CD4-positive, CD25-positive, alpha-beta regulatory T cell (primary cell): ENCODE measurements at regions not wholly inside any gene's neighbourhood (a gene's known extent, or its start where the extent isn't known, plus 50 kb on each side); places are given as distances from the start of the nearest gene placed in this dataset.
A peak's percentile ranks its signal among the peaks of the same experiment; 100 is the strongest.

Experiments used
- ATAC-seq, 2 donors: fragments of 150-1000 bp; cut with Tn5 transposase; one replicate each; pipeline ENCODE4 v1.10.0; 2021; ENCODE audit warnings: low read depth in 2 of 2, moderate number of reproducible peaks in 2 of 2, moderate library complexity in 1 of 2
- DNase-seq, 3 donors: peaks; one replicate each; pipeline versions ENCODE4 v3.0.0 to v3.0.0-alpha.2; 2012 to 2022; ENCODE audit warnings: mixed read lengths in 1 of 3
- H3K27ac ChIP-seq: one replicate; pipeline ENCODE4 v1.7.0; 2013; ENCODE audit warnings: mild to moderate bottlenecking, low read length; ENCODE audit not compliant: insufficient read depth, poor library complexity, severe bottlenecking
- H3K27me3 ChIP-seq: one replicate; pipeline ENCODE4 v1.7.0; 2013; ENCODE audit warnings: low read length; ENCODE audit not compliant: control insufficient read depth, insufficient read depth
- H3K36me3 ChIP-seq: one replicate; pipeline ENCODE4 v1.7.0; 2013; ENCODE audit warnings: mild to moderate bottlenecking, low read length, moderate library complexity; ENCODE audit not compliant: control insufficient read depth, insufficient read depth
- H3K4me1 ChIP-seq: 2 replicates; pipeline ENCODE4 v1.7.0; 2013; ENCODE audit warnings: mild to moderate bottlenecking, low read length; ENCODE audit not compliant: insufficient read depth, control insufficient read depth, poor library complexity, severe bottlenecking
- H3K4me3 ChIP-seq: one replicate; pipeline ENCODE4 v1.7.0; 2013; ENCODE audit warnings: low read depth, mild to moderate bottlenecking, low read length, moderate library complexity
- H3K9me3 ChIP-seq, 2 experiments: 1 replicate in 1 of 2; 2 replicates in 1 of 2; pipeline ENCODE4 v1.7.0; 2013; ENCODE audit warnings: low read length in 2 of 2, mild to moderate bottlenecking in 1 of 2, moderate library complexity in 1 of 2; ENCODE audit not compliant: control insufficient read depth in 2 of 2
- H3K27ac Mint-ChIP-seq, 3 donors: one replicate each; pipeline ENCODE4 v1.8.0; 2020 to 2022; ENCODE audit warnings: mild to moderate bottlenecking in 3 of 3, mixed read lengths in 3 of 3, moderate library complexity in 2 of 3
- H3K27me3 Mint-ChIP-seq: one replicate; pipeline ENCODE4 v1.8.0; 2022; ENCODE audit warnings: mild to moderate bottlenecking, mixed read lengths
- H3K36me3 Mint-ChIP-seq: one replicate; pipeline ENCODE4 v1.8.0; 2020; ENCODE audit warnings: mixed read lengths
- H3K4me1 Mint-ChIP-seq, 4 donors: one replicate each; pipeline ENCODE4 v1.8.0; 2020 to 2022; ENCODE audit warnings: mixed read lengths in 4 of 4, mild to moderate bottlenecking in 1 of 4
- H3K4me3 Mint-ChIP-seq, 4 donors: one replicate each; pipeline ENCODE4 v1.8.0; 2020 to 2022; ENCODE audit warnings: mild to moderate bottlenecking in 4 of 4, mixed read lengths in 4 of 4, moderate library complexity in 3 of 4
- H3K9me3 Mint-ChIP-seq, 7 donors: one replicate each; pipeline ENCODE4 v1.8.0; 2020 to 2022; ENCODE audit warnings: mixed read lengths in 7 of 7, mild to moderate bottlenecking in 3 of 7, moderate library complexity in 2 of 7

- H3K27me3 Mint-ChIP-seq: no peaks in the 10 kb centered on the region
- Histone ChIP-seq H3K27me3 (no peaks in the 10 kb centered on the region), H3K9me3 (no peaks in the 10 kb centered on the region), H3K4me1 (peaks cover 5% of the 10 kb centered on the region), H3K4me3 (peak overlapping the region; percentile 34), H3K36me3 (no peaks in the 10 kb centered on the region), H3K27ac (no peak overlapping the region)
- H3K9me3 Mint-ChIP-seq: no peaks in the 10 kb centered on the region
- peaks cover 8% of the 10 kb centered on the region for H3K36me3 Mint-ChIP-seq
- DNase-seq (no peak), ATAC-seq (no peak)
- peaks cover 0 to 11% (median 4%) of the 10 kb centered on the region in 4 donors for H3K4me1 Mint-ChIP-seq
- H3K27ac Mint-ChIP-seq: peak overlapping the region in 1 of 3 donors; percentile 76
- H3K4me3 Mint-ChIP-seq: peak overlapping the region in 1 of 4 donors; percentile 46
Measured at GRCh38 chr21:28738882-28739281, 253.8 kb downstream of the LTN1 start.

- ATAC-seq: no peak
- H3K27me3 Mint-ChIP-seq: no peaks in the 10 kb centered on the region
- Histone ChIP-seq H3K4me3 (no peak overlapping the region), H3K4me1 (peaks cover 5% of the 10 kb centered on the region), H3K9me3 (no peaks in the 10 kb centered on the region), H3K27me3 (no peaks in the 10 kb centered on the region), H3K27ac (no peak overlapping the region), H3K36me3 (no peaks in the 10 kb centered on the region)
- H3K36me3 Mint-ChIP-seq: peaks cover 8% of the 10 kb centered on the region
- H3K4me3 Mint-ChIP-seq: no peak overlapping the region
- peaks cover 0 to 11% (median 4%) of the 10 kb centered on the region in 4 donors for H3K4me1 Mint-ChIP-seq
- H3K9me3 Mint-ChIP-seq: no peaks in the 10 kb centered on the region
- H3K27ac Mint-ChIP-seq: peak overlapping the region in 1 of 3 donors; percentile 76
- DNase-seq: no peak
Measured at GRCh38 chr21:28738420-28738704, 254.3 kb downstream of the LTN1 start.

- no peaks in the 10 kb centered on the region for H3K9me3 Mint-ChIP-seq
- ATAC-seq: no peak
- DNase-seq: no peak
- peaks cover 8% of the 10 kb centered on the region for H3K36me3 Mint-ChIP-seq
- no peaks in the 10 kb centered on the region for H3K27me3 Mint-ChIP-seq
- H3K27ac ChIP-seq: no peak overlapping the region
- no peak overlapping the region for H3K4me3 ChIP-seq
- no peak overlapping the region for H3K4me3 Mint-ChIP-seq
- no peaks in the 10 kb centered on the region for H3K27me3 ChIP-seq
- H3K9me3 ChIP-seq: no peaks in the 10 kb centered on the region
- H3K36me3 ChIP-seq: no peaks in the 10 kb centered on the region
- peak overlapping the region in 1 of 3 donors; percentile 49 for H3K27ac Mint-ChIP-seq
- H3K4me1 ChIP-seq: peaks cover 5% of the 10 kb centered on the region
- H3K4me1 Mint-ChIP-seq: peaks cover 0 to 11% (median 4%) of the 10 kb centered on the region in 4 donors
Measured at GRCh38 chr21:28737674-28738419, 254.8 kb downstream of the LTN1 start.

- no peaks in the 10 kb centered on the region for H3K27me3 ChIP-seq
- no peaks in the 10 kb centered on the region for H3K9me3 Mint-ChIP-seq
- ATAC-seq: no peak
- H3K36me3 ChIP-seq: peaks cover 3% of the 10 kb centered on the region
- no peaks in the 10 kb centered on the region for H3K27me3 Mint-ChIP-seq
- H3K4me3 Mint-ChIP-seq: no peak overlapping the region
- no peak overlapping the region for H3K27ac Mint-ChIP-seq
- H3K4me1 Mint-ChIP-seq: peaks cover 0 to 7% (median 4%) of the 10 kb centered on the region in 4 donors
- H3K27ac ChIP-seq: no peak overlapping the region
- H3K4me1 ChIP-seq: peaks cover 5% of the 10 kb centered on the region
- H3K9me3 ChIP-seq: no peaks in the 10 kb centered on the region
- no peak overlapping the region for H3K4me3 ChIP-seq
- peaks cover 17% of the 10 kb centered on the region for H3K36me3 Mint-ChIP-seq
- DNase-seq: no peak
Measured at GRCh38 chr21:28734522-28735175, 258.0 kb downstream of the LTN1 start.

GRCh38 chr21:28731700-28732321 lies 260.9 kb downstream of the LTN1 start:
- Histone ChIP-seq H3K9me3 (no peaks in the 10 kb centered on the region), H3K27me3 (no peaks in the 10 kb centered on the region), H3K36me3 (peaks cover 3% of the 10 kb centered on the region), H3K4me3 (no peak overlapping the region), H3K27ac (no peak overlapping the region), H3K4me1 (no peaks in the 10 kb centered on the region)
- DNase-seq: no peak
- no peak for ATAC-seq
- Mint-ChIP-seq H3K27ac (no peak overlapping the region), H3K36me3 (peaks cover 18% of the 10 kb centered on the region), H3K4me1 (no peaks in the 10 kb centered on the region), H3K4me3 (no peak overlapping the region), H3K27me3 (no peaks in the 10 kb centered on the region), H3K9me3 (no peaks in the 10 kb centered on the region)

- Mint-ChIP-seq H3K27me3 (no peaks in the 10 kb centered on the region), H3K27ac (no peak overlapping the region), H3K4me1 (no peaks in the 10 kb centered on the region), H3K36me3 (peaks cover 14% of the 10 kb centered on the region), H3K4me3 (no peak overlapping the region), H3K9me3 (no peaks in the 10 kb centered on the region)
- DNase-seq: no peak
- Histone ChIP-seq H3K4me3 (no peak overlapping the region), H3K9me3 (no peaks in the 10 kb centered on the region), H3K4me1 (no peaks in the 10 kb centered on the region), H3K27ac (no peak overlapping the region), H3K27me3 (no peaks in the 10 kb centered on the region), H3K36me3 (peaks cover 3% of the 10 kb centered on the region)
- ATAC-seq: no peak
Measured at GRCh38 chr21:28729887-28730286, 262.8 kb downstream of the LTN1 start.

GRCh38 chr21:28727809-28728208 lies 264.9 kb downstream of the LTN1 start:
- Mint-ChIP-seq H3K27ac (no peak overlapping the region), H3K9me3 (no peaks in the 10 kb centered on the region), H3K4me1 (no peaks in the 10 kb centered on the region), H3K36me3 (peaks cover 18% of the 10 kb centered on the region), H3K4me3 (no peak overlapping the region), H3K27me3 (no peaks in the 10 kb centered on the region)
- Histone ChIP-seq H3K4me1 (no peaks in the 10 kb centered on the region), H3K9me3 (no peaks in the 10 kb centered on the region), H3K27me3 (no peaks in the 10 kb centered on the region), H3K4me3 (no peak overlapping the region), H3K36me3 (peaks cover 3% of the 10 kb centered on the region), H3K27ac (no peak overlapping the region)
- ATAC-seq (no peak), DNase-seq (no peak)
